ENCODE measurements at regions not wholly inside any gene's neighbourhood (a gene's known extent, or its start where the extent isn't known, plus 50 kb on each side); places are given as distances from the start of the nearest gene placed in this dataset.
A peak's percentile ranks its signal among the peaks of the same experiment; 100 is the strongest.

DNA sequence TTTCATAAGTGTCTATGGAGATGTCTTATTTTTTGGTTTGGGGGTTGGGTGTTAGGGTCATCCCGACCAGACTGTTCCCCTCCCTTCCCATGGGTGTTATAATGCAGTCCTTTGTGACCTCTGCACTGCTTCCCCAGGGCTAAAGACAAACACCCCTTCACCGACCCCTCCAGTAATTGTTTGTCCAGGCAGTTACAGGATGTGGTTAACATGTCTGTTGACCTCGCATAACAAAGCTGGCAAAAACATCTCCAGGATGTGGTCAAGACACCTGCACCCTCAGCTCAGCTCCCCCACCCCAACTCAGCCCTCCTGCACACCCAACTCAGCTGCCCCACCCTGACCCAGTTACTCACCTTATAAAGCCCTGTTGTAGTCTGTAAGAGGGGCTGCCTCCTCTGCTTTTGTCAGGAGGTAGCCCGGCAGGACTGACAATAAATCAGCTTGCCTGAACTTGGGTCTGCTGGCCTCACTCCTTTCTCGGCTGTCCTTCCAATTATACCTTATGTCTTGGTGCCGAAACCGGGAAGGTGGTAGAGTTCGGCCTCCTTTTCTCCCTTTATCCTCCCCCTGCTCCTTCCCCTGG is 102.2 kb downstream of the ZNF92 start (continued):
- TF ChIP-seq, protein P1, sequence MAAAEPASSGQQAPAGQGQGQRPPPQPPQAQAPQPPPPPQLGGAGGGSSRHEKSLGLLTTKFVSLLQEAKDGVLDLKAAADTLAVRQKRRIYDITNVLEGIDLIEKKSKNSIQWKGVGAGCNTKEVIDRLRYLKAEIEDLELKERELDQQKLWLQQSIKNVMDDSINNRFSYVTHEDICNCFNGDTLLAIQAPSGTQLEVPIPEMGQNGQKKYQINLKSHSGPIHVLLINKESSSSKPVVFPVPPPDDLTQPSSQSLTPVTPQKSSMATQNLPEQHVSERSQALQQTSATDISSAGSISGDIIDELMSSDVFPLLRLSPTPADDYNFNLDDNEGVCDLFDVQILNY (CRISPR knock-in tag; conservative IDR thresholded peaks at IDR 0.05), result no peak
- TF ChIP-seq, protein P2, sequence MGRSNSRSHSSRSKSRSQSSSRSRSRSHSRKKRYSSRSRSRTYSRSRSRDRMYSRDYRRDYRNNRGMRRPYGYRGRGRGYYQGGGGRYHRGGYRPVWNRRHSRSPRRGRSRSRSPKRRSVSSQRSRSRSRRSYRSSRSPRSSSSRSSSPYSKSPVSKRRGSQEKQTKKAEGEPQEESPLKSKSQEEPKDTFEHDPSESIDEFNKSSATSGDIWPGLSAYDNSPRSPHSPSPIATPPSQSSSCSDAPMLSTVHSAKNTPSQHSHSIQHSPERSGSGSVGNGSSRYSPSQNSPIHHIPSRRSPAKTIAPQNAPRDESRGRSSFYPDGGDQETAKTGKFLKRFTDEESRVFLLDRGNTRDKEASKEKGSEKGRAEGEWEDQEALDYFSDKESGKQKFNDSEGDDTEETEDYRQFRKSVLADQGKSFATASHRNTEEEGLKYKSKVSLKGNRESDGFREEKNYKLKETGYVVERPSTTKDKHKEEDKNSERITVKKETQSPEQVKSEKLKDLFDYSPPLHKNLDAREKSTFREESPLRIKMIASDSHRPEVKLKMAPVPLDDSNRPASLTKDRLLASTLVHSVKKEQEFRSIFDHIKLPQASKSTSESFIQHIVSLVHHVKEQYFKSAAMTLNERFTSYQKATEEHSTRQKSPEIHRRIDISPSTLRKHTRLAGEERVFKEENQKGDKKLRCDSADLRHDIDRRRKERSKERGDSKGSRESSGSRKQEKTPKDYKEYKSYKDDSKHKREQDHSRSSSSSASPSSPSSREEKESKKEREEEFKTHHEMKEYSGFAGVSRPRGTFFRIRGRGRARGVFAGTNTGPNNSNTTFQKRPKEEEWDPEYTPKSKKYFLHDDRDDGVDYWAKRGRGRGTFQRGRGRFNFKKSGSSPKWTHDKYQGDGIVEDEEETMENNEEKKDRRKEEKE (IDR thresholded peaks at IDR 0.05), result no peak
- TF ChIP-seq, protein P3, sequence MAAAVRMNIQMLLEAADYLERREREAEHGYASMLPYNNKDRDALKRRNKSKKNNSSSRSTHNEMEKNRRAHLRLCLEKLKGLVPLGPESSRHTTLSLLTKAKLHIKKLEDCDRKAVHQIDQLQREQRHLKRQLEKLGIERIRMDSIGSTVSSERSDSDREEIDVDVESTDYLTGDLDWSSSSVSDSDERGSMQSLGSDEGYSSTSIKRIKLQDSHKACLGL (CRISPR knock-in tag; IDR thresholded peaks at IDR 0.05), result no peak
- TF ChIP-seq, protein P4, sequence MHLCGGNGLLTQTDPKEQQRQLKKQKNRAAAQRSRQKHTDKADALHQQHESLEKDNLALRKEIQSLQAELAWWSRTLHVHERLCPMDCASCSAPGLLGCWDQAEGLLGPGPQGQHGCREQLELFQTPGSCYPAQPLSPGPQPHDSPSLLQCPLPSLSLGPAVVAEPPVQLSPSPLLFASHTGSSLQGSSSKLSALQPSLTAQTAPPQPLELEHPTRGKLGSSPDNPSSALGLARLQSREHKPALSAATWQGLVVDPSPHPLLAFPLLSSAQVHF (CRISPR knock-in tag; IDR thresholded peaks at IDR 0.05), result no peak
- TF ChIP-seq HOXA3 (CRISPR knock-in tag; IDR thresholded peaks at IDR 0.05) (peak; percentile 79), SIX1 (CRISPR knock-in tag; IDR thresholded peaks at IDR 0.05; ENCODE audit: borderline replicate concordance) (peak; percentile 44; the same call in 1 of the 2 replicates), CBX5 (CRISPR knock-in tag; IDR thresholded peaks at IDR 0.05; ENCODE audit: borderline replicate concordance) (no peak), NR2F2 (IDR thresholded peaks at IDR 0.05; ENCODE audit: borderline replicate concordance, low read depth) (peak; percentile 89)
- TF ChIP-seq, protein P5, sequence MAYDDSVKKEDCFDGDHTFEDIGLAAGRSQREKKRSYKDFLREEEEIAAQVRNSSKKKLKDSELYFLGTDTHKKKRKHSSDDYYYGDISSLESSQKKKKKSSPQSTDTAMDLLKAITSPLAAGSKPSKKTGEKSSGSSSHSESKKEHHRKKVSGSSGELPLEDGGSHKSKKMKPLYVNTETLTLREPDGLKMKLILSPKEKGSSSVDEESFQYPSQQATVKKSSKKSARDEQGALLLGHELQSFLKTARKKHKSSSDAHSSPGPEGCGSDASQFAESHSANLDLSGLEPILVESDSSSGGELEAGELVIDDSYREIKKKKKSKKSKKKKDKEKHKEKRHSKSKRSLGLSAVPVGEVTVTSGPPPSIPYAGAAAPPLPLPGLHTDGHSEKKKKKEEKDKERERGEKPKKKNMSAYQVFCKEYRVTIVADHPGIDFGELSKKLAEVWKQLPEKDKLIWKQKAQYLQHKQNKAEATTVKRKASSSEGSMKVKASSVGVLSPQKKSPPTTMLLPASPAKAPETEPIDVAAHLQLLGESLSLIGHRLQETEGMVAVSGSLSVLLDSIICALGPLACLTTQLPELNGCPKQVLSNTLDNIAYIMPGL (CRISPR knock-in tag; IDR thresholded peaks at IDR 0.05; ENCODE audit: borderline replicate concordance in 1 of 2, low read depth in 1 of 2), result no peak
- TF ChIP-seq, protein P6, sequence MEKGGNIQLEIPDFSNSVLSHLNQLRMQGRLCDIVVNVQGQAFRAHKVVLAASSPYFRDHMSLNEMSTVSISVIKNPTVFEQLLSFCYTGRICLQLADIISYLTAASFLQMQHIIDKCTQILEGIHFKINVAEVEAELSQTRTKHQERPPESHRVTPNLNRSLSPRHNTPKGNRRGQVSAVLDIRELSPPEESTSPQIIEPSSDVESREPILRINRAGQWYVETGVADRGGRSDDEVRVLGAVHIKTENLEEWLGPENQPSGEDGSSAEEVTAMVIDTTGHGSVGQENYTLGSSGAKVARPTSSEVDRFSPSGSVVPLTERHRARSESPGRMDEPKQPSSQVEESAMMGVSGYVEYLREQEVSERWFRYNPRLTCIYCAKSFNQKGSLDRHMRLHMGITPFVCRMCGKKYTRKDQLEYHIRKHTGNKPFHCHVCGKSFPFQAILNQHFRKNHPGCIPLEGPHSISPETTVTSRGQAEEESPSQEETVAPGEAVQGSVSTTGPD (CRISPR knock-in tag; IDR thresholded peaks at IDR 0.05), result no peak
- TF ChIP-seq, protein P7, sequence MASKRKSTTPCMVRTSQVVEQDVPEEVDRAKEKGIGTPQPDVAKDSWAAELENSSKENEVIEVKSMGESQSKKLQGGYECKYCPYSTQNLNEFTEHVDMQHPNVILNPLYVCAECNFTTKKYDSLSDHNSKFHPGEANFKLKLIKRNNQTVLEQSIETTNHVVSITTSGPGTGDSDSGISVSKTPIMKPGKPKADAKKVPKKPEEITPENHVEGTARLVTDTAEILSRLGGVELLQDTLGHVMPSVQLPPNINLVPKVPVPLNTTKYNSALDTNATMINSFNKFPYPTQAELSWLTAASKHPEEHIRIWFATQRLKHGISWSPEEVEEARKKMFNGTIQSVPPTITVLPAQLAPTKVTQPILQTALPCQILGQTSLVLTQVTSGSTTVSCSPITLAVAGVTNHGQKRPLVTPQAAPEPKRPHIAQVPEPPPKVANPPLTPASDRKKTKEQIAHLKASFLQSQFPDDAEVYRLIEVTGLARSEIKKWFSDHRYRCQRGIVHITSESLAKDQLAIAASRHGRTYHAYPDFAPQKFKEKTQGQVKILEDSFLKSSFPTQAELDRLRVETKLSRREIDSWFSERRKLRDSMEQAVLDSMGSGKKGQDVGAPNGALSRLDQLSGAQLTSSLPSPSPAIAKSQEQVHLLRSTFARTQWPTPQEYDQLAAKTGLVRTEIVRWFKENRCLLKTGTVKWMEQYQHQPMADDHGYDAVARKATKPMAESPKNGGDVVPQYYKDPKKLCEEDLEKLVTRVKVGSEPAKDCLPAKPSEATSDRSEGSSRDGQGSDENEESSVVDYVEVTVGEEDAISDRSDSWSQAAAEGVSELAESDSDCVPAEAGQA (IDR thresholded peaks at IDR 0.05; ENCODE audit: low read depth), result no peak
- TF ChIP-seq, protein P7 (CRISPR knock-in tag; IDR thresholded peaks at IDR 0.05; ENCODE audit: borderline replicate concordance), result peak; percentile 78; the same call in 1 of the 2 replicates
- TF ChIP-seq, protein P8, sequence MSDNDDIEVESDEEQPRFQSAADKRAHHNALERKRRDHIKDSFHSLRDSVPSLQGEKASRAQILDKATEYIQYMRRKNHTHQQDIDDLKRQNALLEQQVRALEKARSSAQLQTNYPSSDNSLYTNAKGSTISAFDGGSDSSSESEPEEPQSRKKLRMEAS (IDR thresholded peaks at IDR 0.05), result peak; percentile 68; the same call in 1 of the 2 replicates
